ENCODE measurements at regions not wholly inside any gene's neighbourhood (a gene's known extent, or its start where the extent isn't known, plus 50 kb on each side); places are given as distances from the start of the nearest gene placed in this dataset.

- Histone ChIP-seq H3K4me3 (replicated peaks; ENCODE audit: insufficient read depth, low read length) (no peak overlapping the region), H3K27ac (replicated peaks) (no peak overlapping the region), H3K27me3 (ENCODE audit: insufficient read depth, poor library complexity, severe bottlenecking) (no peaks in the 10 kb centered on the region)
- TF ChIP-seq CTCF (IDR thresholded peaks at IDR 0.05; ENCODE audit: insufficient read depth, low read length) (no peak), SPI1 (IDR thresholded peaks at IDR 0.05; ENCODE audit: borderline replicate concordance, low read depth) (no peak), GABPA (IDR thresholded peaks at IDR 0.05; ENCODE audit: low read depth) (no peak), REST (IDR thresholded peaks at IDR 0.05; ENCODE audit: insufficient replicate concordance, low read depth) (no peak), POLR2AphosphoS5 (IDR thresholded peaks at IDR 0.05; ENCODE audit: low read depth) (no peak)
- DNase-seq (ENCODE audit: low read depth in 1 of 2, low spot score in 1 of 2) = no peak
Measured at GRCh38 chr9:134224127-134224526, 59.8 kb upstream of the RNU6ATAC start.

GRCh38 chr9:134224567-134225093 lies 60.3 kb upstream of the RNU6ATAC start:
- DNase-seq (ENCODE audit: low read depth in 1 of 2, low spot score in 1 of 2) = no peak
- TF ChIP-seq GABPA (IDR thresholded peaks at IDR 0.05; ENCODE audit: low read depth) (no peak), REST (IDR thresholded peaks at IDR 0.05; ENCODE audit: insufficient replicate concordance, low read depth) (no peak), SPI1 (IDR thresholded peaks at IDR 0.05; ENCODE audit: borderline replicate concordance, low read depth) (no peak), CTCF (IDR thresholded peaks at IDR 0.05; ENCODE audit: insufficient read depth, low read length) (no peak), POLR2AphosphoS5 (IDR thresholded peaks at IDR 0.05; ENCODE audit: low read depth) (no peak)
- Histone ChIP-seq H3K27ac (replicated peaks) (no peak overlapping the region), H3K27me3 (ENCODE audit: insufficient read depth, poor library complexity, severe bottlenecking) (no peaks in the 10 kb centered on the region), H3K4me3 (replicated peaks; ENCODE audit: insufficient read depth, low read length) (no peak overlapping the region)

GRCh38 chr9:134225186-134225585 lies 60.8 kb upstream of the RNU6ATAC start:
- Histone ChIP-seq H3K27me3 (ENCODE audit: insufficient read depth, poor library complexity, severe bottlenecking) (no peaks in the 10 kb centered on the region), H3K27ac (replicated peaks) (no peak overlapping the region), H3K4me3 (replicated peaks; ENCODE audit: insufficient read depth, low read length) (no peak overlapping the region)
- DNase-seq (ENCODE audit: low read depth in 1 of 2, low spot score in 1 of 2) = no peak
- TF ChIP-seq GABPA (IDR thresholded peaks at IDR 0.05; ENCODE audit: low read depth) (no peak), CTCF (IDR thresholded peaks at IDR 0.05; ENCODE audit: insufficient read depth, low read length) (no peak), REST (IDR thresholded peaks at IDR 0.05; ENCODE audit: insufficient replicate concordance, low read depth) (no peak), SPI1 (IDR thresholded peaks at IDR 0.05; ENCODE audit: borderline replicate concordance, low read depth) (no peak), POLR2AphosphoS5 (IDR thresholded peaks at IDR 0.05; ENCODE audit: low read depth) (no peak)

All from HL-60 (cell line).